ENCODE measurements at regions not wholly inside any gene's neighbourhood (a gene's known extent, or its start where the extent isn't known, plus 50 kb on each side); places are given as distances from the start of the nearest gene placed in this dataset.

DNA sequence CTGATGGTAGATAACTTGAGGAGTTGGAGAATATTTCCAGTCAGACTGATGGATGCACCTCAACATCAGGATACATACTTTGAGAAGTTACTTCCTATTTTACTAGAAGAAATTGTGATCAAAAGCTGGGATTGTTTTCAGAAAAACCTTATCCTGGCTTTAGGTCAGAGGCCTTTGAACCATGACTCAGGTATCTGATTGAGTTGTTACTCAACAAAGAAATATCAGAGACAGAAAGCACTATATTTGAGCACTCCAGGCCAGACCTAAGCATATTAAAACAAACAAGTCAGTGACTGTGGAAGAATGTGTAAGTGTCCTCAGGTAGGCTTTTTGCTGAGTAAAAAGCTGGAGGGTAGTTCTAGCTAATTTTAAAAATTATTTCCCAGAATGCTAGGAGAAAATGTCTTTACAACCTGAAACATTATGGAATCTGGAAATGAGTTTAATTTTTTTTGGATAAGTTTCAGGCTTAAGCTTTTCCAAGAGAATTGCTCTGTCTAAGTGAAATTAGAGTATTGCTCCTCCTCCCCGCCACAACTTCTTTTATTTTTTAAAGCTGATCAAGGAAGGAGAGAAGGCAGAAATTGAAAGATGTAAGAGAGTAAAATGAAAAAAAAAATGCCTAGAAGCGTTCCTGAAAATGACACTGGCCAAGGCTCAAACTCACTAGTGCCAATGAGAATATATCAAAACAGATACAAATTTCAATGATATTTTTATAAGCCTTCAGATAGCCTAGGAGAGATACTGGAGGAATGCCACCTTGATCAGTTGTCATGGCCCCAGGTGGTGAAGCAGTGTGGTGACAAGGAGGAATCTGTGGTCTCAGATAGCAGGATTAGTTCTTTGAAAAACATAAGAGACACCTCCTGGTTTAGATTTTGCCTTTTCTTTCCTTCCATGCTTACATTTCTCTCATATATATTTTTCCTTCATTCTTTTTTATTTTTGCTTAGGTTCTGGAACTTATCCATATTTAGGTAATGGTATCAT lies 790.3 kb downstream of the TMTC2 start:
- H3K9me3 Mint-ChIP-seq (ENCODE audit: unreplicated experiment) = peaks cover 5% of the 10 kb centered on the region
- no peak for FAIRE-seq
- no peak overlapping the region for H3K27ac Mint-ChIP-seq (ENCODE audit: unreplicated experiment)

DNA sequence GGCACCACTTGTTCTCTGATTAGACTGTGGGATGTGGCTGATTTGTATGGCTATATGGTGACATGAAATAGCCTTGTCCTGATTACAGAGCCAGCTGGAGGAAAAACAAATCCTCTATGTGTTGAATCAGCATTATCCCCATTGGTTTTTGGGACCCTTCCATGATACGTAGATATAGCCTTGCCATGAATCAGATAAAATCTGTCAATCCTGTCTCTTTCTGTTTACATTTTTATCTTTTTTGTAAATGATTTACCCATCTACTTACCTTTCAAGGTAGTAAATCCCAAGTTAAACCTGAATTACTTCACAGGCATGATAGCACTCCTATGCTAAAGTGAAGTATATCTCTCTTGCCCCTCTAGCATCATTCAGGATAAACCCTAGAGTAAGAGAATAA lies 789.3 kb downstream of the TMTC2 start:
- Histone ChIP-seq H3K9me3 (ENCODE audit: insufficient read depth, low read depth, low read length) (no peaks in the 10 kb centered on the region), H3K79me2 (ENCODE audit: insufficient read depth, low read length) (no peaks in the 10 kb centered on the region), H2AFZ (ENCODE audit: low read depth, low read length) (no peak overlapping the region), H4K20me1 (ENCODE audit: insufficient read depth, low read length) (no peaks in the 10 kb centered on the region), H3K9ac (ENCODE audit: low read length) (no peak overlapping the region), H3K4me1 (ENCODE audit: insufficient read depth, low read length) (no peaks in the 10 kb centered on the region), H3K4me2 (ENCODE audit: low read length) (no peak overlapping the region), H3K4me3 (ENCODE audit: insufficient read depth, low read depth, low read length) (no peak overlapping the region), H3K36me3 (ENCODE audit: insufficient read depth, low read length) (no peaks in the 10 kb centered on the region), H3K27me3 (ENCODE audit: insufficient read depth, low read length) (no peaks in the 10 kb centered on the region), H3K27ac (ENCODE audit: low read depth, low read length) (no peak overlapping the region)
- no peaks in the 10 kb centered on the region for H3K4me1 Mint-ChIP-seq (ENCODE audit: low read depth, unreplicated experiment)
- no peaks in the 10 kb centered on the region for H3K36me3 Mint-ChIP-seq (ENCODE audit: low read depth, unreplicated experiment)
- TF ChIP-seq EZH2 (IDR thresholded peaks at IDR 0.05; ENCODE audit: insufficient read depth, low read length) = no peak
- no peak for DNase-seq (ENCODE audit: low read depth)
- no peak overlapping the region for H3K27ac Mint-ChIP-seq (ENCODE audit: unreplicated experiment)
- no peak overlapping the region for H3K4me3 Mint-ChIP-seq (ENCODE audit: unreplicated experiment)
- H3K27me3 Mint-ChIP-seq (ENCODE audit: low read depth, unreplicated experiment) = no peaks in the 10 kb centered on the region
- FAIRE-seq = no peak
- H3K9me3 Mint-ChIP-seq (ENCODE audit: unreplicated experiment) = no peaks in the 10 kb centered on the region

More for the DNA sequence above, 790.3 kb downstream of the TMTC2 start:
- no peaks in the 10 kb centered on the region for H3K27me3 ChIP-seq (ENCODE audit: insufficient read depth, low read length)
- Mint-ChIP-seq H3K36me3 (ENCODE audit: low read depth, unreplicated experiment) (no peaks in the 10 kb centered on the region), H3K4me3 (ENCODE audit: unreplicated experiment) (no peak overlapping the region), H3K4me1 (ENCODE audit: low read depth, unreplicated experiment) (no peaks in the 10 kb centered on the region), H3K27me3 (ENCODE audit: low read depth, unreplicated experiment) (no peaks in the 10 kb centered on the region)
- TF ChIP-seq, protein P1, sequence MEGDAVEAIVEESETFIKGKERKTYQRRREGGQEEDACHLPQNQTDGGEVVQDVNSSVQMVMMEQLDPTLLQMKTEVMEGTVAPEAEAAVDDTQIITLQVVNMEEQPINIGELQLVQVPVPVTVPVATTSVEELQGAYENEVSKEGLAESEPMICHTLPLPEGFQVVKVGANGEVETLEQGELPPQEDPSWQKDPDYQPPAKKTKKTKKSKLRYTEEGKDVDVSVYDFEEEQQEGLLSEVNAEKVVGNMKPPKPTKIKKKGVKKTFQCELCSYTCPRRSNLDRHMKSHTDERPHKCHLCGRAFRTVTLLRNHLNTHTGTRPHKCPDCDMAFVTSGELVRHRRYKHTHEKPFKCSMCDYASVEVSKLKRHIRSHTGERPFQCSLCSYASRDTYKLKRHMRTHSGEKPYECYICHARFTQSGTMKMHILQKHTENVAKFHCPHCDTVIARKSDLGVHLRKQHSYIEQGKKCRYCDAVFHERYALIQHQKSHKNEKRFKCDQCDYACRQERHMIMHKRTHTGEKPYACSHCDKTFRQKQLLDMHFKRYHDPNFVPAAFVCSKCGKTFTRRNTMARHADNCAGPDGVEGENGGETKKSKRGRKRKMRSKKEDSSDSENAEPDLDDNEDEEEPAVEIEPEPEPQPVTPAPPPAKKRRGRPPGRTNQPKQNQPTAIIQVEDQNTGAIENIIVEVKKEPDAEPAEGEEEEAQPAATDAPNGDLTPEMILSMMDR (IDR thresholded peaks at IDR 0.05; ENCODE audit: insufficient read depth, low read depth, low read length) = no peak
- no peak for TF ChIP-seq EZH2 (IDR thresholded peaks at IDR 0.05; ENCODE audit: insufficient read depth, low read length)
- no peaks in the 10 kb centered on the region for H4K20me1 ChIP-seq (ENCODE audit: insufficient read depth, low read length)
- no peak overlapping the region for H3K9ac ChIP-seq (ENCODE audit: low read length)
- H3K4me2 ChIP-seq (ENCODE audit: low read length) = no peak overlapping the region
- H2AFZ ChIP-seq (ENCODE audit: low read depth, low read length) = no peak overlapping the region
- no peaks in the 10 kb centered on the region for H3K36me3 ChIP-seq (ENCODE audit: insufficient read depth, low read length)
- no peak overlapping the region for H3K4me3 ChIP-seq (ENCODE audit: insufficient read depth, low read depth, low read length)
- no peaks in the 10 kb centered on the region for H3K9me3 ChIP-seq (ENCODE audit: insufficient read depth, low read depth, low read length)
- H3K4me1 ChIP-seq (ENCODE audit: insufficient read depth, low read length) = no peaks in the 10 kb centered on the region
- H3K79me2 ChIP-seq (ENCODE audit: insufficient read depth, low read length) = no peaks in the 10 kb centered on the region
- no peak overlapping the region for H3K27ac ChIP-seq (ENCODE audit: low read depth, low read length)
- no peak for DNase-seq (ENCODE audit: low read depth)

DNA sequence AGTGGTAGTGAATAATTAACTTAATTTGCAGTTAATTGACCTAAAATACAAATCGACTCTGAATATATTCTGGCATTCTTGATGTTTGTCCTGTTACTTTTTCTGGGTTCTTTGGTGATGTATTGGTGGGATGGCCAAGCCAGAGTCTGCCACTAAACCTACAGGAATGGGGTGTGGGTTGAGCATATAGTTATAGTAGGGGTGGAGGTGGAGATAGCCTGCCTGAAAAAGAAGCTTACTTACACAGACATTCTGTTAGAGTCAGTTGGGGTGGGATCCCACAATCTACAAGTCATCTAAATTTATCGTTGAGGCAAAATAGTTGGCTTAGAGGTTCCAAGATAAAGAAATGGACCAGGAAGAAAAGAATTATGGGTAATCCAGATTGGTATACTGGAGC lies 787.7 kb downstream of the TMTC2 start:
- H3K27ac ChIP-seq (ENCODE audit: low read depth, low read length) = no peak overlapping the region
- H3K4me2 ChIP-seq (ENCODE audit: low read length) = no peak overlapping the region
- no peaks in the 10 kb centered on the region for H3K9me3 ChIP-seq (ENCODE audit: insufficient read depth, low read depth, low read length)
- DNase-seq (ENCODE audit: low read depth) (no peak), FAIRE-seq (no peak)
- no peaks in the 10 kb centered on the region for H3K36me3 ChIP-seq (ENCODE audit: insufficient read depth, low read length)
- no peaks in the 10 kb centered on the region for H3K27me3 Mint-ChIP-seq (ENCODE audit: low read depth, unreplicated experiment)
- no peak overlapping the region for H3K27ac Mint-ChIP-seq (ENCODE audit: unreplicated experiment)
- H3K27me3 ChIP-seq (ENCODE audit: insufficient read depth, low read length) = no peaks in the 10 kb centered on the region
- H2AFZ ChIP-seq (ENCODE audit: low read depth, low read length) = no peak overlapping the region
- no peak overlapping the region for H3K4me3 Mint-ChIP-seq (ENCODE audit: unreplicated experiment)
- no peaks in the 10 kb centered on the region for H3K36me3 Mint-ChIP-seq (ENCODE audit: low read depth, unreplicated experiment)
- H3K4me1 ChIP-seq (ENCODE audit: insufficient read depth, low read length) = no peaks in the 10 kb centered on the region
- no peaks in the 10 kb centered on the region for H3K79me2 ChIP-seq (ENCODE audit: insufficient read depth, low read length)
- no peaks in the 10 kb centered on the region for H3K4me1 Mint-ChIP-seq (ENCODE audit: low read depth, unreplicated experiment)
- H3K9ac ChIP-seq (ENCODE audit: low read length) = no peak overlapping the region
- no peaks in the 10 kb centered on the region for H4K20me1 ChIP-seq (ENCODE audit: insufficient read depth, low read length)
- H3K9me3 Mint-ChIP-seq (ENCODE audit: unreplicated experiment) = no peaks in the 10 kb centered on the region
- TF ChIP-seq EZH2 (IDR thresholded peaks at IDR 0.05; ENCODE audit: insufficient read depth, low read length) = no peak
- TF ChIP-seq, protein P1 (IDR thresholded peaks at IDR 0.05; ENCODE audit: insufficient read depth, low read depth, low read length) = no peak
- no peak overlapping the region for H3K4me3 ChIP-seq (ENCODE audit: insufficient read depth, low read depth, low read length)

Data from astrocyte (in vitro differentiated cells and primary cell).